ENCODE measurements at regions not wholly inside any gene's neighbourhood (a gene's known extent, or its start where the extent isn't known, plus 50 kb on each side); places are given as distances from the start of the nearest gene placed in this dataset.

DNA sequence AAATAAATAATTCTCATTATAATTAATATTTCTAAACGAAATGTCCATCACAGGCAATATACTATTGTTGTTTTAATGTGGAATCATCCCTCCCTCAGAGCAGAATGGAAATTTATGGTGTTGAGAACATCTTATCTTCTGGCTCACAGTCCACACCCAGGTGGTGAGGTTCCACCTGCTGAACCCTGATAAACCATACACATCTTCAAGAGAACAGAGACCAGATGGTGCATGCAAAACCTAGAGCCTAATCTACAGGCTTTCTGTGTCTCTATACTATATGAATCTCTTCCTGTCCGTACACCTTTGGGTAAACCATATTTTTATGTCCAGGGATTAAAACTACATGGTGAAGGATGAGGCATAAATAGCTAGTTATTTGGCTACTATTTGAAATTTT is 52.3 kb upstream of the UFL1 start:
- no peak for DNase-seq (ENCODE audit: low spot score in 2 of 2)
- Histone ChIP-seq H3K4me3 (no peak overlapping the region), H3K4me1 (peaks cover 4% of the 10 kb centered on the region), H3K9me3 (no peaks in the 10 kb centered on the region), H3K27me3 (ENCODE audit: low read depth) (no peaks in the 10 kb centered on the region), H3K36me3 (replicated peaks) (no peaks in the 10 kb centered on the region)
- in situ Hi-C loops (cut with MboI; ENCODE audit: low sequenced_read_pairs): no loop called here

GRCh38 chr6:96470296-96470695 is 51.3 kb upstream of the UFL1 start:
- no peak overlapping the region for H3K4me3 ChIP-seq
- H3K4me1 ChIP-seq: peaks cover 4% of the 10 kb centered on the region
- in situ Hi-C loops (cut with MboI; ENCODE audit: low sequenced_read_pairs): no loop called here
- H3K36me3 ChIP-seq (replicated peaks): no peaks in the 10 kb centered on the region
- no peak for DNase-seq (ENCODE audit: low spot score in 2 of 2)
- no peaks in the 10 kb centered on the region for H3K27me3 ChIP-seq (ENCODE audit: low read depth)
- no peaks in the 10 kb centered on the region for H3K9me3 ChIP-seq

Data from HAP-1 (cell line).